ENCODE measurements at regions not wholly inside any gene's neighbourhood (a gene's known extent, or its start where the extent isn't known, plus 50 kb on each side); places are given as distances from the start of the nearest gene placed in this dataset.

DNA sequence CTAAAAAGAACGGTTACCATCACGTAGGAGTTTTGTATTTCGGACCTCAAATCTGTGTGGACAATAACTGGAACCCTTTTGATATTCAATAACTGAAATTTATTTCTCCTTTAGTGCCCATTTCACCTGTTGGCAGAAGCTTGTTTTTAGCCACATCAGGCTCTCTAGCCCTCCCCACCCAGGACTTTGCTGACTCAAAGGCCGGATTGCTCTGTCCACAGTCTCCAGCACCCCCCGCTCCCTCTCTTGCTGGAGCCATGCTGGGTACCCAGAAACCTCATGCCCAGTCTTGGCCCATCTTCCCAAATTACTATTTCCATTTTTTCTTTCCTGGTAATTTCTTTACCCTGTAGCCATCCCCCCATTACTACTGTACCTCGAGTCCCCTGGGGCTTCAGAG is 55.8 kb upstream of the DUSP22 start (continued):
- TF ChIP-seq, protein P1, sequence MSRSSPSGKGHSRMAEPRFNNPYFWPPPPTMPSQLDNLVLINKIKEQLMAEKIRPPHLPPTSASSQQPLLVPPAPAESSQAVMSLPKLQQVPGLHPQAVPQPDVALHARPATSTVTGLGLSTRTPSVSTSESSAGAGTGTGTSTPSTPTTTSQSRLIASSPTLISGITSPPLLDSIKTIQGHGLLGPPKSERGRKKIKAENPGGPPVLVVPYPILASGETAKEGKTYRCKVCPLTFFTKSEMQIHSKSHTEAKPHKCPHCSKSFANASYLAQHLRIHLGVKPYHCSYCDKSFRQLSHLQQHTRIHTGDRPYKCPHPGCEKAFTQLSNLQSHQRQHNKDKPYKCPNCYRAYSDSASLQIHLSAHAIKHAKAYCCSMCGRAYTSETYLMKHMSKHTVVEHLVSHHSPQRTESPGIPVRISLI (tag by site-specific recombination; IDR thresholded peaks at IDR 0.05), result no peak

DNA sequence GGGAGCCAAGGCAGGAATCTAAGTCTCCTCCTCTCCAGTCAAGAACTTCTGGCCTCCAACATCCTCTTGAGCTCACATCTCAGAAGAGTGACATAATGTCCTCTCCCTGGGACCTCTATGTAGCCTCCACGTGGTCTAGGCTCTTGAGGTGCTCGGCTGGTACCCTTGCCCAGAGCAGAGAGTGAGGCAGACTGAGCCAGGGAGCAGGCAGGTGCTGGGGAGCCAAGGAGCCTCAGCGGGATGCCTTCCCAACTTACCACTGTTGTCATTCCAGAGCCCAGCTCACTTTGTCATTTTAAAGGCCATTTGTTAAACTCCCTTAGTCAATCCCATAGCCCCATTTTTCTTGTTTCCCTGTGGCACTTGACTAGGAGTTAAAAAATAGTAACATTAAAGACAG is 52.1 kb upstream of the DUSP22 start:
- Histone ChIP-seq H3K4me1 (ENCODE audit: control insufficient read depth, insufficient read depth, low read length) (no peaks in the 10 kb centered on the region), H3K9me3 (ENCODE audit: control insufficient read depth, insufficient read depth, low read depth, low read length) (no peaks in the 10 kb centered on the region), H3K27ac (ENCODE audit: extremely low read depth, low read depth, low read length) (no peak overlapping the region), H3K4me3 (ENCODE audit: low read depth, low read length) (no peak overlapping the region), H3K36me3 (ENCODE audit: control insufficient read depth in 2 of 2, insufficient read depth in 1 of 2, low read length in 2 of 2) (no peaks in the 10 kb centered on the region)
- TF ChIP-seq ZNF23 (tag by site-specific recombination; IDR thresholded peaks at IDR 0.05; ENCODE audit: borderline replicate concordance), result no peak
- TF ChIP-seq ZNF175 (tag by site-specific recombination; IDR thresholded peaks at IDR 0.05), result no peak
- TF ChIP-seq, protein P2, sequence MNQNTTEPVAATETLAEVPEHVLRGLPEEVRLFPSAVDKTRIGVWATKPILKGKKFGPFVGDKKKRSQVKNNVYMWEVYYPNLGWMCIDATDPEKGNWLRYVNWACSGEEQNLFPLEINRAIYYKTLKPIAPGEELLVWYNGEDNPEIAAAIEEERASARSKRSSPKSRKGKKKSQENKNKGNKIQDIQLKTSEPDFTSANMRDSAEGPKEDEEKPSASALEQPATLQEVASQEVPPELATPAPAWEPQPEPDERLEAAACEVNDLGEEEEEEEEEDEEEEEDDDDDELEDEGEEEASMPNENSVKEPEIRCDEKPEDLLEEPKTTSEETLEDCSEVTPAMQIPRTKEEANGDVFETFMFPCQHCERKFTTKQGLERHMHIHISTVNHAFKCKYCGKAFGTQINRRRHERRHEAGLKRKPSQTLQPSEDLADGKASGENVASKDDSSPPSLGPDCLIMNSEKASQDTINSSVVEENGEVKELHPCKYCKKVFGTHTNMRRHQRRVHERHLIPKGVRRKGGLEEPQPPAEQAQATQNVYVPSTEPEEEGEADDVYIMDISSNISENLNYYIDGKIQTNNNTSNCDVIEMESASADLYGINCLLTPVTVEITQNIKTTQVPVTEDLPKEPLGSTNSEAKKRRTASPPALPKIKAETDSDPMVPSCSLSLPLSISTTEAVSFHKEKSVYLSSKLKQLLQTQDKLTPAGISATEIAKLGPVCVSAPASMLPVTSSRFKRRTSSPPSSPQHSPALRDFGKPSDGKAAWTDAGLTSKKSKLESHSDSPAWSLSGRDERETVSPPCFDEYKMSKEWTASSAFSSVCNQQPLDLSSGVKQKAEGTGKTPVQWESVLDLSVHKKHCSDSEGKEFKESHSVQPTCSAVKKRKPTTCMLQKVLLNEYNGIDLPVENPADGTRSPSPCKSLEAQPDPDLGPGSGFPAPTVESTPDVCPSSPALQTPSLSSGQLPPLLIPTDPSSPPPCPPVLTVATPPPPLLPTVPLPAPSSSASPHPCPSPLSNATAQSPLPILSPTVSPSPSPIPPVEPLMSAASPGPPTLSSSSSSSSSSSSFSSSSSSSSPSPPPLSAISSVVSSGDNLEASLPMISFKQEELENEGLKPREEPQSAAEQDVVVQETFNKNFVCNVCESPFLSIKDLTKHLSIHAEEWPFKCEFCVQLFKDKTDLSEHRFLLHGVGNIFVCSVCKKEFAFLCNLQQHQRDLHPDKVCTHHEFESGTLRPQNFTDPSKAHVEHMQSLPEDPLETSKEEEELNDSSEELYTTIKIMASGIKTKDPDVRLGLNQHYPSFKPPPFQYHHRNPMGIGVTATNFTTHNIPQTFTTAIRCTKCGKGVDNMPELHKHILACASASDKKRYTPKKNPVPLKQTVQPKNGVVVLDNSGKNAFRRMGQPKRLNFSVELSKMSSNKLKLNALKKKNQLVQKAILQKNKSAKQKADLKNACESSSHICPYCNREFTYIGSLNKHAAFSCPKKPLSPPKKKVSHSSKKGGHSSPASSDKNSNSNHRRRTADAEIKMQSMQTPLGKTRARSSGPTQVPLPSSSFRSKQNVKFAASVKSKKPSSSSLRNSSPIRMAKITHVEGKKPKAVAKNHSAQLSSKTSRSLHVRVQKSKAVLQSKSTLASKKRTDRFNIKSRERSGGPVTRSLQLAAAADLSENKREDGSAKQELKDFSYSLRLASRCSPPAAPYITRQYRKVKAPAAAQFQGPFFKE (tag by site-specific recombination; IDR thresholded peaks at IDR 0.05; ENCODE audit: borderline replicate concordance), result no peak
- no peak for TF ChIP-seq ZNF146 (tag by site-specific recombination; IDR thresholded peaks at IDR 0.05)
- no peak for TF ChIP-seq EGR2 (tag by site-specific recombination; IDR thresholded peaks at IDR 0.05; ENCODE audit: low read depth)
- TF ChIP-seq ZFHX2 (tag by site-specific recombination; conservative IDR thresholded peaks at IDR 0.05), result no peak
- no peak for TF ChIP-seq ZNF76 (tag by site-specific recombination; IDR thresholded peaks at IDR 0.05; ENCODE audit: borderline replicate concordance, low read depth)
- TF ChIP-seq ZNF664 (tag by site-specific recombination; IDR thresholded peaks at IDR 0.05), result no peak
- TF ChIP-seq ZBTB21 (tag by site-specific recombination; IDR thresholded peaks at IDR 0.05), result no peak
- ChIA-PET CTCF (interaction anchor here (0.9 to 1.9 kb wide), 2 partner anchors 10 to 51 kb away, joined by 3 to 7 read pairs; no protein-coding TSS in a partner anchor), POLR2A (no interaction called here)

DNA sequence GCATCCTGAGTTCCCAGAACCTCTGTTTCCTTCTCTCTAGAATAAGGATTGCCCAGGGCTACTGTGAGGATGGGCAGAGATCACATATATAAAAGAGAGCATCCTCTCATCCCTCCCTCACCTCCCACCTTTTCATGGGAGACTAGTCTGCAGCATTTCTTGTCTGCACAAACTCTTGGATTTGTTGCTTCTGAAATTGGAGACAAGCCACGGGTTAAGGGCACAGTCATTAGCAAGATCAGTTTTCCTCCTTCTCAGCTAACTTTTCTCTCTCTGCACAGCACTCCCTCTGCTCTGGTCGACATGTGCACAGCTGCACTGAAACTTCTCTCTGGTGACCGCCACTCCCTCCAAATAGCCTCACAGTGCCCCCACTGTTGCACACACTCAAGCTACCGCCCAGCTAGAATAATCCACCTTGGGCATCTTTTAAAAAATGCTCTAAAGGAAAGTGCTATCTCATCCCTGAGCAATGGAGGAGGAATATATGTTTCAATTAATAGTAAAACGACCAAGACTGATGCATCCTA is 50.9 kb upstream of the DUSP22 start:
- no peak overlapping the region for H3K27ac ChIP-seq (ENCODE audit: extremely low read depth, low read depth, low read length)
- no peaks in the 10 kb centered on the region for H3K36me3 ChIP-seq (ENCODE audit: control insufficient read depth in 2 of 2, insufficient read depth in 1 of 2, low read length in 2 of 2)
- ChIA-PET CTCF (interaction anchor here (0.9 kb wide), 1 partner anchor 11 kb away, joined by 3 read pairs; no protein-coding TSS in a partner anchor), POLR2A (no interaction called here)
- no peaks in the 10 kb centered on the region for H3K4me1 ChIP-seq (ENCODE audit: control insufficient read depth, insufficient read depth, low read length)
- H3K9me3 ChIP-seq (ENCODE audit: control insufficient read depth, insufficient read depth, low read depth, low read length), result no peaks in the 10 kb centered on the region
- H3K4me3 ChIP-seq (ENCODE audit: low read depth, low read length), result no peak overlapping the region
- TF ChIP-seq ZNF423 (tag by site-specific recombination; IDR thresholded peaks at IDR 0.05) (no peak), MEIS1 (CRISPR knock-in tag; IDR thresholded peaks at IDR 0.05; ENCODE audit: borderline replicate concordance) (no peak), ZFP37 (tag by site-specific recombination; IDR thresholded peaks at IDR 0.05) (no peak), ZNF341 (tag by site-specific recombination; IDR thresholded peaks at IDR 0.05; ENCODE audit: low read depth) (peak; percentile 76), SP7 (tag by site-specific recombination; IDR thresholded peaks at IDR 0.05) (no peak)
- TF ChIP-seq, protein P3, sequence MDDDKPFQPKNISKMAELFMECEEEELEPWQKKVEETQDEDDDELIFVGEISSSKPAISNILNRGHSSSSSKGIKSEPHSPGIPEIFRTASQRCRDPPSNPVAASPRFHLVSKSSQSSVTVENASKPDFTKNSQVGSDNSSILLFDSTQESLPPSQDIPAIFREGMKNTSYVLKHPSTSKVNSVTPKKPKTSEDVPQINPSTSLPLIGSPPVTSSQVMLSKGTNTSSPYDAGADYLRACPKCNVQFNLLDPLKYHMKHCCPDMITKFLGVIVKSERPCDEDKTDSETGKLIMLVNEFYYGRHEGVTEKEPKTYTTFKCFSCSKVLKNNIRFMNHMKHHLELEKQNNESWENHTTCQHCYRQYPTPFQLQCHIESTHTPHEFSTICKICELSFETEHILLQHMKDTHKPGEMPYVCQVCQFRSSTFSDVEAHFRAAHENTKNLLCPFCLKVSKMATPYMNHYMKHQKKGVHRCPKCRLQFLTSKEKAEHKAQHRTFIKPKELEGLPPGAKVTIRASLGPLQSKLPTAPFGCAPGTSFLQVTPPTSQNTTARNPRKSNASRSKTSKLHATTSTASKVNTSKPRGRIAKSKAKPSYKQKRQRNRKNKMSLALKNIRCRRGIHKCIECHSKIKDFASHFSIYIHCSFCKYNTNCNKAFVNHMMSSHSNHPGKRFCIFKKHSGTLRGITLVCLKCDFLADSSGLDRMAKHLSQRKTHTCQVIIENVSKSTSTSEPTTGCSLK (tag by site-specific recombination; IDR thresholded peaks at IDR 0.05), result no peak
- TF ChIP-seq, protein P4, sequence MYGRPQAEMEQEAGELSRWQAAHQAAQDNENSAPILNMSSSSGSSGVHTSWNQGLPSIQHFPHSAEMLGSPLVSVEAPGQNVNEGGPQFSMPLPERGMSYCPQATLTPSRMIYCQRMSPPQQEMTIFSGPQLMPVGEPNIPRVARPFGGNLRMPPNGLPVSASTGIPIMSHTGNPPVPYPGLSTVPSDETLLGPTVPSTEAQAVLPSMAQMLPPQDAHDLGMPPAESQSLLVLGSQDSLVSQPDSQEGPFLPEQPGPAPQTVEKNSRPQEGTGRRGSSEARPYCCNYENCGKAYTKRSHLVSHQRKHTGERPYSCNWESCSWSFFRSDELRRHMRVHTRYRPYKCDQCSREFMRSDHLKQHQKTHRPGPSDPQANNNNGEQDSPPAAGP (tag by site-specific recombination; IDR thresholded peaks at IDR 0.05), result no peak

Measured in HEK293 (cell line).